SK-MEL-5 (cell line): ENCODE measurements at regions not wholly inside any gene's neighbourhood (a gene's known extent, or its start where the extent isn't known, plus 50 kb on each side); places are given as distances from the start of the nearest gene placed in this dataset.
"Not testable (repeated sequence)": the region's sequence is repeated elsewhere in the genome, so short reads cannot be mapped to it uniquely, and the experiment has no call there.

Experiments used
- DNase-seq: peaks from one replicate; pipeline ENCODE4 v3.0.0-alpha.2; 2016; ENCODE audit warnings: low read depth, low spot score
- in situ Hi-C: cut with HindIII; loops from 2 replicates; pipeline ENCODE4 v1.10.0; 2016; ENCODE audit warnings: low sequenced_read_pairs, high pct_unique_total_duplicates, low pct_unique_long_range_greater_than_20kb

- DNase-seq, in situ Hi-C loops: not testable (repeated sequence)
Measured at GRCh38 chr12:9354009-9354754, 146.0 kb upstream of the PZP start.

GRCh38 chr12:9351136-9351535 is 142.9 kb upstream of the PZP start:
- in situ Hi-C loops: no loop called here
- no peak for DNase-seq

- in situ Hi-C loops: no loop called here
- DNase-seq: peak; percentile 22
Measured at GRCh38 chr12:9349888-9350885, 142.0 kb upstream of the PZP start.

GRCh38 chr12:9348906-9349518 is 140.8 kb upstream of the PZP start:
- DNase-seq: no peak
- in situ Hi-C loops: no loop called here

GRCh38 chr12:9347328-9348127 is 139.3 kb upstream of the PZP start:
- in situ Hi-C loops: no loop called here
- DNase-seq: no peak

GRCh38 chr12:9346866-9347327 is 138.7 kb upstream of the PZP start:
- no peak for DNase-seq
- in situ Hi-C loops: no loop called here

GRCh38 chr12:9345171-9345570 is 137.0 kb upstream of the PZP start:
- in situ Hi-C loops: no loop called here
- DNase-seq: no peak

GRCh38 chr12:9344541-9344940 is 136.3 kb upstream of the PZP start:
- in situ Hi-C loops: no loop called here
- peak; percentile 20 for DNase-seq

GRCh38 chr12:9343731-9344130 is 135.5 kb upstream of the PZP start:
- DNase-seq: no peak
- in situ Hi-C loops: no loop called here

- in situ Hi-C loops: no loop called here
- DNase-seq: no peak
Measured at GRCh38 chr12:9342614-9343353, 134.6 kb upstream of the PZP start.

GRCh38 chr12:9341260-9341585 is 133.0 kb upstream of the PZP start:
- no peak for DNase-seq
- in situ Hi-C loops: no loop called here

GRCh38 chr12:9340422-9341259 is 132.4 kb upstream of the PZP start:
- in situ Hi-C loops: no loop called here
- peak; percentile 42 for DNase-seq

GRCh38 chr12:9337656-9338055 is 129.5 kb upstream of the PZP start:
- in situ Hi-C loops: no loop called here
- no peak for DNase-seq

- DNase-seq, in situ Hi-C loops: not testable (repeated sequence)
Measured at GRCh38 chr12:9336375-9337011, 128.3 kb upstream of the PZP start.

GRCh38 chr12:9335867-9336266 is 127.7 kb upstream of the PZP start:
- in situ Hi-C loops: no loop called here
- no peak for DNase-seq

GRCh38 chr12:9334964-9335363 is 126.8 kb upstream of the PZP start:
- in situ Hi-C loops: no loop called here

More at GRCh38 chr12:9334964-9335363, 126.8 kb upstream of the PZP start:
- no peak for DNase-seq
